H1 (cell line): ENCODE measurements at regions not wholly inside any gene's neighbourhood (a gene's known extent, or its start where the extent isn't known, plus 50 kb on each side); places are given as distances from the start of the nearest gene placed in this dataset.

ENCODE experiments used
- CTCF ChIA-PET: fragments of 300-600 bp; sonication (Branson Sonifier 250); formaldehyde crosslinking; loops from one replicate; lab custom pipeline; 2021; ENCODE audit not compliant: partially characterized antibody; lab: Charles Lee
- POLR2A ChIA-PET: fragments of 300-600 bp; sonication (Branson Sonifier 250); formaldehyde crosslinking; loops from one replicate; lab custom pipeline; 2021; ENCODE audit warnings: inconsistent platforms; ENCODE audit not compliant: partially characterized antibody; lab: Charles Lee
- DNase-seq, 2 experiments: peaks; one replicate each; pipeline versions ENCODE4 v3.0.0 to v3.0.0-alpha.2; 2010 to 2022; ENCODE audit warnings: low spot score in 2 of 2, low read depth in 1 of 2, mixed read lengths in 1 of 2
- FAIRE-seq: peaks from 2 replicates; lab custom pipeline; 2011; peaks lifted over from hg19 to GRCh38; lab: Jason Lieb, UNC
- H2AFZ ChIP-seq: 2 replicates; pipeline ENCODE4 v1.8.1; 2012; ENCODE audit warnings: low read length, inconsistent platforms
- H2AK5ac ChIP-seq: 2 replicates; pipeline ENCODE4 v1.6.1; 2013; ENCODE audit warnings: low read depth, low read length
- H2BK120ac ChIP-seq: replicated peaks from 2 replicates; pipeline ENCODE3; 2013; ENCODE audit warnings: low read depth, low read length, inconsistent platforms
- H2BK12ac ChIP-seq: 2 replicates; pipeline ENCODE4 v1.6.1; 2013; ENCODE audit warnings: low read depth, low read length
- H2BK15ac ChIP-seq: 2 replicates; pipeline ENCODE4 v1.6.1; 2013; ENCODE audit warnings: low read length
- H2BK20ac ChIP-seq: 2 replicates; pipeline ENCODE4 v1.6.1; 2013; ENCODE audit warnings: low read length
- H2BK5ac ChIP-seq: 2 replicates; pipeline ENCODE4 v1.6.1; 2013; ENCODE audit warnings: low read depth, low read length
- H3K14ac ChIP-seq: 2 replicates; pipeline ENCODE4 v1.6.1; 2013; ENCODE audit warnings: inconsistent platforms; ENCODE audit not compliant: insufficient read length
- H3K18ac ChIP-seq: 2 replicates; pipeline ENCODE4 v1.6.1; 2013; ENCODE audit warnings: low read length; ENCODE audit errors: extremely low read depth
- H3K23ac ChIP-seq: 2 replicates; pipeline ENCODE4 v1.6.1; 2013; ENCODE audit warnings: inconsistent platforms; ENCODE audit not compliant: insufficient read length
- H3K23me2 ChIP-seq: 2 replicates; pipeline ENCODE4 v1.6.1; 2013; ENCODE audit warnings: low read depth, low read length
- H3K27ac ChIP-seq: 2 replicates; pipeline ENCODE4 v1.6.1; 2011; ENCODE audit warnings: low read depth, low read length, inconsistent platforms
- H3K27me3 ChIP-seq, 4 experiments: replicated peaks in 1 of 4; 1 replicate in 1 of 4; 2 replicates in 3 of 4; pipeline versions ENCODE4 v1.6.1 to v1.8.1; 2011 to 2013; ENCODE audit warnings: low read length in 3 of 4, mild to moderate bottlenecking in 3 of 4, inconsistent platforms in 2 of 4, mixed read lengths in 2 of 4, moderate library complexity in 1 of 4; ENCODE audit not compliant: control insufficient read depth in 3 of 4, insufficient read depth in 3 of 4; ENCODE audit errors: extremely low read depth in 1 of 4
- H3K36me3 ChIP-seq, 4 experiments: 2 replicates each; pipeline versions ENCODE4 v1.6.1 to v1.8.1; 2011 to 2013; ENCODE audit warnings: mild to moderate bottlenecking in 4 of 4, low read length in 3 of 4, moderate library complexity in 2 of 4, control low read depth in 1 of 4, inconsistent platforms in 1 of 4; ENCODE audit not compliant: insufficient read depth in 4 of 4, control insufficient read depth in 2 of 4
- H3K4ac ChIP-seq: replicated peaks from 2 replicates; pipeline ENCODE3; 2013; ENCODE audit warnings: low read length, low read depth, mixed read lengths, inconsistent platforms; ENCODE audit not compliant: insufficient read length
- H3K4me1 ChIP-seq, 4 experiments: replicated peaks in 1 of 4; 1 replicate in 1 of 4; 2 replicates in 3 of 4; pipeline versions ENCODE4 v1.6.1 to v1.8.1; 2011 to 2013; ENCODE audit warnings: low read length in 3 of 4, inconsistent platforms in 2 of 4, mixed read lengths in 1 of 4; ENCODE audit not compliant: insufficient read depth in 4 of 4, control insufficient read depth in 3 of 4
- H3K4me2 ChIP-seq, 2 experiments: 2 replicates each; pipeline versions ENCODE4 v1.6.1 to v1.8.1; 2011 to 2013; ENCODE audit warnings: low read depth in 2 of 2, low read length in 2 of 2, control low read depth in 1 of 2, inconsistent platforms in 1 of 2, mild to moderate bottlenecking in 1 of 2; ENCODE audit not compliant: insufficient read depth in 1 of 2
- H3K4me3 ChIP-seq, 4 experiments: fragments of 200-600, 300-600 bp in 1 of 4; sonication (generic), shearing (Covaris generic), sonication (Bioruptor Twin) in 1 of 4; 2 replicates each; pipeline versions ENCODE4 v1.5.1 to v1.8.1; 2011 to 2016; ENCODE audit warnings: low read length in 4 of 4, low read depth in 3 of 4, control low read depth in 2 of 4, inconsistent platforms in 2 of 4, mild to moderate bottlenecking in 2 of 4, mixed read lengths in 1 of 4, moderate library complexity in 1 of 4; ENCODE audit not compliant: insufficient read depth in 2 of 4; ENCODE audit errors: extremely low read depth in 1 of 4
- H3K56ac ChIP-seq: replicated peaks from 2 replicates; pipeline ENCODE3; 2013; ENCODE audit warnings: low read depth, mild to moderate bottlenecking, mixed read lengths, low read length, inconsistent platforms; ENCODE audit not compliant: insufficient read length
- H3K79me1 ChIP-seq: 2 replicates; pipeline ENCODE4 v1.6.1; 2013; ENCODE audit warnings: low read depth, low read length, control low read depth
- H3K79me2 ChIP-seq, 2 experiments: 2 replicates each; pipeline versions ENCODE4 v1.6.1 to v1.8.1; 2012 to 2013; ENCODE audit warnings: low read length in 2 of 2, mild to moderate bottlenecking in 2 of 2, inconsistent platforms in 1 of 2; ENCODE audit not compliant: insufficient read depth in 2 of 2, control insufficient read depth in 1 of 2
- H3K9ac ChIP-seq, 4 experiments: replicated peaks in 1 of 4; 1 replicate in 1 of 4; 2 replicates in 3 of 4; pipeline versions ENCODE4 v1.6.1 to v1.8.1; 2011 to 2013; ENCODE audit warnings: low read depth in 3 of 4, low read length in 3 of 4, control low read depth in 2 of 4, mild to moderate bottlenecking in 2 of 4, moderate library complexity in 2 of 4, inconsistent platforms in 1 of 4; ENCODE audit errors: extremely low read depth in 1 of 4
- H3K9me3 ChIP-seq, 2 experiments: 2 replicates each; pipeline versions ENCODE4 v1.6.1 to v1.8.1; 2012 to 2013; ENCODE audit warnings: mild to moderate bottlenecking in 2 of 2, moderate library complexity in 2 of 2, control low read depth in 1 of 2, inconsistent platforms in 1 of 2, low read depth in 1 of 2, low read length in 1 of 2, mixed read lengths in 1 of 2; ENCODE audit not compliant: insufficient read depth in 2 of 2
- H4K20me1 ChIP-seq, 2 experiments: replicated peaks in 1 of 2; 2 replicates each; pipeline versions ENCODE3 to v1.8.1; 2011 to 2013; ENCODE audit warnings: inconsistent platforms in 2 of 2, low read length in 2 of 2, mild to moderate bottlenecking in 1 of 2; ENCODE audit not compliant: insufficient read depth in 2 of 2, control insufficient read depth in 1 of 2
- H4K5ac ChIP-seq: 2 replicates; pipeline ENCODE4 v1.6.1; 2013; ENCODE audit warnings: low read length, low read depth, mixed read lengths, inconsistent platforms; ENCODE audit not compliant: insufficient read length
- H4K8ac ChIP-seq: 2 replicates; pipeline ENCODE4 v1.8.0; 2013; ENCODE audit warnings: mild to moderate bottlenecking, moderate library complexity, low read length, inconsistent platforms; ENCODE audit not compliant: insufficient read depth; ENCODE audit errors: extremely low read depth
- H4K91ac ChIP-seq: replicated peaks from 2 replicates; pipeline ENCODE3; 2013; ENCODE audit warnings: low read length, mixed read lengths, inconsistent platforms; ENCODE audit not compliant: insufficient read length
- CREB1 ChIP-seq: IDR thresholded peaks from 2 replicates; pipeline ENCODE4 v1.6.1; 2012; ENCODE audit warnings: inconsistent platforms
- CTCF ChIP-seq, 3 experiments: IDR thresholded peaks; 1 replicate in 2 of 3; 2 replicates in 1 of 3; pipeline versions ENCODE4 v1.5.1 to v1.6.1; 2011; ENCODE audit warnings: low read length in 3 of 3, mild to moderate bottlenecking in 3 of 3, inconsistent platforms in 2 of 3, low read depth in 1 of 3, moderate library complexity in 1 of 3; ENCODE audit not compliant: insufficient read depth in 1 of 3; ENCODE audit errors: control extremely low read depth in 1 of 3
- EGR1 ChIP-seq: IDR thresholded peaks from 2 replicates; pipeline ENCODE4 v1.6.1; 2011; ENCODE audit warnings: low read depth, low read length, borderline replicate concordance
- EP300 ChIP-seq, 2 experiments: IDR thresholded peaks; 1 replicate in 1 of 2; 2 replicates in 1 of 2; pipeline ENCODE4 v1.6.1; 2011 to 2012; ENCODE audit warnings: low read depth in 2 of 2, low read length in 2 of 2, mild to moderate bottlenecking in 2 of 2, borderline replicate concordance in 1 of 2, inconsistent platforms in 1 of 2, moderate library complexity in 1 of 2
- NANOG ChIP-seq: IDR thresholded peaks from 2 replicates; pipeline ENCODE4 v1.6.1; 2011; ENCODE audit warnings: low read length, low read depth, mild to moderate bottlenecking, inconsistent platforms; ENCODE audit not compliant: insufficient read depth, poor library complexity, severe bottlenecking
- NRF1 ChIP-seq: IDR thresholded peaks from 2 replicates; pipeline ENCODE4 v1.6.1; 2011; ENCODE audit warnings: mild to moderate bottlenecking, low read depth, low read length, improper control_type of control experiment
- PHF8 ChIP-seq: fragments of 200-600 bp; sonication (generic); conservative IDR thresholded peaks from 2 replicates; pipeline ENCODE4 v1.7.1; 2012; ENCODE audit warnings: low read depth, mild to moderate bottlenecking, inconsistent platforms, low read length, moderate library complexity
- POLR2AphosphoS5 ChIP-seq: IDR thresholded peaks from 2 replicates; pipeline ENCODE4 v1.6.1; 2011; ENCODE audit warnings: low read depth, low read length
- RFX5 ChIP-seq: IDR thresholded peaks from 2 replicates; pipeline ENCODE4 v1.6.1; 2011; ENCODE audit warnings: low read depth, low read length, improper control_type of control experiment, borderline replicate concordance
- YY1 ChIP-seq: IDR thresholded peaks from 2 replicates; pipeline ENCODE4 v1.6.1; 2011; ENCODE audit warnings: low read depth, mild to moderate bottlenecking, low read length
- WGBS, 2 experiments: shearing (Covaris generic) in 1 of 2; methylation state at CpG; one replicate each; pipeline versions ENCODE4 v1.1.6 to v1.1.7; 2013 to 2015; ENCODE audit warnings: low lambda C conversion rate in 2 of 2, mixed read lengths in 2 of 2, inconsistent platforms in 1 of 2, low coverage in 1 of 2, missing lambda C conversion rate in 1 of 2; ENCODE audit not compliant: insufficient replicate concordance in 2 of 2, insufficient coverage in 1 of 2, insufficient read length in 1 of 2; ENCODE audit errors: extremely low coverage in 1 of 2, missing lambda C conversion rate in 1 of 2; 5-methylcytosine and 5-hydroxymethylcytosine counted together

- no peaks in the 10 kb centered on the region for H3K4me1 ChIP-seq
- H3K14ac ChIP-seq, result no peak overlapping the region
- H3K4ac ChIP-seq, result no peak overlapping the region
- H3K23me2 ChIP-seq, result no peaks in the 10 kb centered on the region
- H3K9me3 ChIP-seq, result peaks cover 0 to 2% of the 10 kb centered on the region in 2 experiments; a peak in 1 of 4 replicates
- no peak overlapping the region for H3K9ac ChIP-seq
- no peak overlapping the region for H4K5ac ChIP-seq
- H3K56ac ChIP-seq, result no peak overlapping the region
- no peak overlapping the region for H3K4me3 ChIP-seq
- H3K27me3 ChIP-seq, result no peaks in the 10 kb centered on the region
- H3K36me3 ChIP-seq, result no peaks in the 10 kb centered on the region
- H3K4me2 ChIP-seq, result no peak overlapping the region
- TF ChIP-seq RFX5 (no peak), NRF1 (no peak), CREB1 (no peak), CTCF (IDR thresholded peaks at IDR 0.05; ENCODE audit: control extremely low read depth in 1 of 3, insufficient read depth in 1 of 3, low read depth in 1 of 3, low read length in 3 of 3) (no peak), PHF8 (no peak), NANOG (no peak), YY1 (no peak), POLR2AphosphoS5 (no peak), EGR1 (no peak), EP300 (IDR thresholded peaks at IDR 0.05; ENCODE audit: borderline replicate concordance in 1 of 2, low read depth in 2 of 2, low read length in 2 of 2) (no peak)
- H4K20me1 ChIP-seq, result no peaks in the 10 kb centered on the region
- no peak overlapping the region for H3K18ac ChIP-seq
- H3K79me2 ChIP-seq, result no peaks in the 10 kb centered on the region
- H4K8ac ChIP-seq, result no peak overlapping the region
- ChIA-PET POLR2A (no interaction called here), CTCF (interaction anchor here (0.9 to 1.4 kb wide), 2 partner anchors 92 to 1244 kb away, joined by 5 read pairs; no protein-coding TSS in a partner anchor)
- no peak for FAIRE-seq
- no peak overlapping the region for H3K23ac ChIP-seq
- H2AK5ac ChIP-seq, result no peak overlapping the region
- 96% methylated on average over 1 of the region's 1 CpG; no CpG with 5 or more reads in 1 of the 2 experiments for WGBS, 2 experiments
- no peak overlapping the region for H2AFZ ChIP-seq
- no peaks in the 10 kb centered on the region for H3K79me1 ChIP-seq
- no peak for DNase-seq
- H2BK15ac ChIP-seq, result no peak overlapping the region
- H2BK5ac ChIP-seq, result no peak overlapping the region
- H2BK120ac ChIP-seq, result no peak overlapping the region
- no peak overlapping the region for H4K91ac ChIP-seq
- H2BK12ac ChIP-seq, result no peak overlapping the region
- H3K27ac ChIP-seq, result no peak overlapping the region
- no peak overlapping the region for H2BK20ac ChIP-seq
Observed at GRCh38 chr5:117547192-117547591, 972.6 kb upstream of the SEMA6A start.
